DMS53 treated with DMSO at 0.1 percent for 48 hours (cell line): ENCODE measurements at regions not wholly inside any gene's neighbourhood (a gene's known extent, or its start where the extent isn't known, plus 50 kb on each side); places are given as distances from the start of the nearest gene placed in this dataset.
"Not testable (repeated sequence)": the region's sequence is repeated elsewhere in the genome, so short reads cannot be mapped to it uniquely, and the experiment has no call there.

Experiments
- DNase-seq: peaks from one replicate; lab custom pipeline; 2025; ENCODE audit not compliant: unreplicated experiment; lab: John Stamatoyannopoulos, UW

DNA sequence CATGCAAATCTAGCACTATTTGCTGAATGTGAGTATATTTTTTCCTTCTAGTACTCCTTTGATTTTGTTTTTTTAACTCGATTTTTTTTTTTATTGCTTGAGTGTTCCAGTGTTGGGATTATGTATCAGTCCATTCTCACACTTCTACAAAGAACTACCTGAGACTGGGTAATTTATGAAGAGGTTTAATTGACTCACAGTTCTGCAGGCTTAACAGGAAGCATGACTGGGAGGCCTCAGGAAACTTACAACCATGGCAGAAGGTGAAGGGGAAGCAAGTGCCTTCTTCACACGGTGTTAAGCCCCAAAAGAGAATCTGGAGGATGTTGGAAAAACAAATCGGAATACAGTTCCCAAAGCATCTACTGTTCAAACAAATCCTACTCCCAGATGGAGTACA is 69.1 kb downstream of the ZNF518B start:
- DNase-seq: not testable (repeated sequence)

DNA sequence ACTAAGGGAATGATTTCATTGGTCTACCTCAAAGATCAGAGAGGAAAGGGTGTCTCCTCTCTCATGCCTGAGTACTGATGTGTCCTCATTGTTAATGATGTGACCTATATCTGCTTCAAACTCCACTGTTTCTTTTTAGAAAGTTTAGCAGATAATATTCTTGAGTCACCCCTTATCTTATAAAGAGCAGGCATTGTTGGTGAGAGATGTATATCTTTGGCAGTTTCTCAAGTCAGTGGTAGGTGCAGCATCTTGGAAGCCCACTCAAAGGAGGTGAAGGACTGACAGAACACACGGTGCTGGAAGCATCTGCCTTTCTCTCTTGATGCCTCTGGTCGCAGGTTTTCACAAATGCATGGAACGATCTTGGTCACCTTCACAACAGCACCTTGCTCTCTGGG is 71.2 kb downstream of the ZNF518B start:
- DNase-seq: no peak

GRCh38 chr4:10384974-10385373 is 72.3 kb downstream of the ZNF518B start:
- DNase-seq: no peak

DNA sequence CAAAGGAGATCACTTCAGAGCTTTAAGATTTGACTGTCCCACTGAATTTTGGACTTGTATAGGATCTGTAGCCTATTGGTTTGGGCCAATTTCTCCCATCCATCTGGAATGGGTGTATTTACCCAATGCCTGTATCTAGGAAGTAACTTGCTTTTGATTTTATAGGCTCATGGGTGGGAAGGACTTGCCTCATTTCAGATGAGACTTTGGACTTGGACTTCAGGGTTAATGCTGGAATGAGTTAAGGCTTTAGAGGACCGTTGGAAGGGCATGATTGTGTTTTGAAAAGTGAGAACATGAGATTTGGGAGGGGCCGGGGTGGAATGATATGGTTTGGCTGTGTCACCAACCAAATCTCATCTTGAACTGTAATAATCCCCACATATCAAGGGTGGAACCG is 73.8 kb downstream of the ZNF518B start:
- DNase-seq: no peak

- not testable (repeated sequence) for DNase-seq
Measured at GRCh38 chr4:10382171-10382570, 75.1 kb downstream of the ZNF518B start.

DNA sequence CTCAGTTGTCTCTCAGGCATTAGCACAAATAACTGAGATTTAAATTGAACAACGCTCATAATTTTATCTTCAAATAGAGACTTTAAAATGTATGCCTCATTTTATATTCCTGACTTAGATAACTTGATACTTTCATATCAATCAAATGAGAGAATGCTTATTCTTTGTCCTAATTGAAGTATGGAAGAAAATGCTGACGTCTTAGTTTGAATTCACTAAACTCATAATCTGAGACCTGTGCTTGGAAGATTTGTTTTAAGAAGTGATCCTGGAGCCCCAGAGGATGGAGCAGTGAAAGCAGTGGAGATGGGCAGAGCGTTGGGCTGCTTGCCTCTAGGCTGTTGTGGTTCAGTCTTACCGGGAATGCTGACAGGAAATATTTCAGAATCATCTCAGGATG is 76.1 kb downstream of the ZNF518B start:
- no peak for DNase-seq

GRCh38 chr4:10380735-10381134 is 76.5 kb downstream of the ZNF518B start:
- DNase-seq: no peak

- no peak for DNase-seq
Measured at GRCh38 chr4:10371869-10372471, 85.3 kb downstream of the ZNF518B start.

- no peak for DNase-seq
Measured at GRCh38 chr4:10371121-10371520, 86.1 kb downstream of the ZNF518B start.

GRCh38 chr4:10369517-10369916 is 87.7 kb downstream of the ZNF518B start:
- no peak for DNase-seq

DNA sequence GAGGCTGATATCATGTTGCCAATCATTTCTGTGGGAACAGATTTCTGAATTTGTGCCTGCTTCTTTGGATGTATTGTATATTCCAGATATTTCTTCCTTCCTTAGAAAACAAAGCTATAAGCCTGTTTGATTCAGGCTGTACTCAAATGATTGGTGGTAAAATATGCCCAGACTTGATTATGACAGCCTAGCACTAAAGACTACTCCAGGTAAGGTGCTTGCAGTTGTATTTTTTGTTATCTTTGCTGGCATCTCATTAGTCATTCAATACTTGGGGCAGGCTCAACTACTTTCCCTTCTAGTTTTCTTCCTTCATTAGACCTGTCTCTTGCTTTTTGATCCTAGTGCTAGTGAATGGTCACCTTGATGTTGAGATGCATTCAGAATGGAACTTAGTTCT is 90.6 kb downstream of the ZNF518B start:
- DNase-seq: no peak

- DNase-seq: no peak
Measured at GRCh38 chr4:10364194-10364593, 93.0 kb downstream of the ZNF518B start.

GRCh38 chr4:10354746-10355145 is 102.5 kb downstream of the ZNF518B start:
- DNase-seq: no peak

DNA sequence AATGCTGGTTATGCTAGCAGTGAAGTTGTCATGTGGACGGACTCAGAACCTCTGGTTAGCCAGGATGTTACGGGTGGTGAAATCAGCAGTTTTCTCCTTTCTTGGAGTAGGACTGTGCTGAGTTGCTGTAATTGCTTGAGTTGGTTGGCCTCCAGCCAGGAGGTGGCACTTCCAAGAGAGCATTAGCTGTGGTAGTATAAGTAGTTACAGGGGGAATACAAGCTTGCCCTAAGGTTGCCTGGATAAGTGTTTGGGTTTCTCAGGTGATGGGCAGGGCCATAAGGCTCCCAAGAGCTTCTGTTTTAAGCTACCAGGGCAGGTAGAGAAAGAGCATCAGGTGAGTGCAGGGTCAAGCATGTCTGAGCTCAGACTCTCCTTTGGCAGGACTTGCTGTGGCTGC is 103.0 kb downstream of the ZNF518B start:
- DNase-seq: no peak

DNA sequence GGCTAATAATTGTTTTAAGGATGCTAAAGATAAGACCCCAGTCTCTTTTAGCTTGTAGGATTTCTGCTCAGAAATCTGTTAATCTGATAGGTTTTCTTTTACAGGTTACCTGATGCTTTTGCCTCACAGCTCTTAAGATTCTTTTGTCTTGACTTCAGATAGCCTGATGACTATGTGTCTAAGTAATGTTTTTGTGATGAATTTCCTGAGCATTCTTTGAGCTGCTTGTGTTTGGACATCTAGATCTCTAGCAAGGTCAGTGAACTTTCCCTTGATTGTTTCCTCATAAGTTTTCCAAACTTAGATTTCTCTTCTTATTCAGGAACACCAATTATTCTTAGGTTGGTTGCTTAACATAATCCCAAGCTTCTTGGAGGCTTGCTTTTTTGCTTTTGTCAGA is 104.1 kb downstream of the ZNF518B start:
- no peak for DNase-seq

DNA sequence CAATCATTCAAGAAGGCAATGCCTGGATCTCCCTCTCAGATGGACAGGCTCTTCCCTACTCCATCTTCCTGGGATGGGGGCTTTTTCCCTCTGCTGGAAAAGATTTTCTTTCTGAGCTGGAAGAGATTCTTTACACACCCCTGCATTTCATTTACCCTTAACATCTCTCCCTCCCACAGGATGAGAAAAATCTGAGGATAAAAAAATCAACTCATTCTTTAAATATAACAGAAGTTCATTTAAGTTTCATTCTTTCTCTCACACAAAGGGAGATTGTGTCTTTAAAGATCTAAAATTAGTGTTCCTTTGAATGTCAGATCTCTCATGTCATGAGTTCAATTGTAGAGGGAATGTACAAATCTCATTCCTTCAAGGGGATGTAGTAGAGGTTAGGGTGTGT is 109.0 kb downstream of the ZNF518B start:
- DNase-seq: no peak

DNA sequence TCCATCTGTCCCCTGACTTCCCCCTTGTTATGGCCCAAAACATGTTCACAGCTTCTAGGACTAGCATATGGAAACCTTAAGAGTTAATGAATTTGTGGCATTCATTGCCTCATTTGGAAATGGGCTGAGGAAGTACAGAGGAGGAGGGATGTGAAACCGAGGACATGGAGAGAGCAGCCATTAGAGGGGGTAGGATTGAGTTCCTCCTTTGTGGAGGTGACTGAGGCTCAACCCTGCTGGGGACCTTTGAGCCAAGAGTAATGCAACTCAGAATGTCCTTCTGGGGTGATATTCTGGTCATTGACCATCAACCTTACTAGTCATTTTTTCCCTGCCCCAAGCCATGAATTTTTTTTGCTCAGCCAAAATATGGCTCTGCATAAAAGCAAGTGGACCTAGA is 109.4 kb downstream of the ZNF518B start:
- no peak for DNase-seq

- no peak for DNase-seq
Measured at GRCh38 chr4:10347281-10347795, 109.9 kb downstream of the ZNF518B start.

- DNase-seq: no peak
Measured at GRCh38 chr4:10346023-10346422, 111.2 kb downstream of the ZNF518B start.

DNA sequence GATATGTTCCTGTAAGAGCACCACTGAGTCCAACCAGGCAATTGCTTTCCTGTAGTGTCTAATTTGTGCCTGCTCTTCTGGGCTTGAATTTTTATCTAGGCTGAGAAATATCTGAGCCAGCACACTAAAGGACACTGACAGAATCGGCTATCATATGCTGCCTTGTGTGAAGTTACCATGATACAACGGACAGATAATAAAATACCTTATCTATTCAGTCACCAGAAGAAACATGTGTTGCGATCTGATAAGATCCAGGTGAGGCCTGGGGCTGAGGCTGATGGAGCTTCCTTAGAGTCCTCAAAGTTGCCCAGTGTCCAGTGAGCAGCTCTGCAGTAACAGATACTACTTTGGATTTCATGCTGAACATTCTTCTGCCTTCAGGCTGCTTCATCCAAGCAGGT is 111.8 kb downstream of the ZNF518B start:
- no peak for DNase-seq

DNA sequence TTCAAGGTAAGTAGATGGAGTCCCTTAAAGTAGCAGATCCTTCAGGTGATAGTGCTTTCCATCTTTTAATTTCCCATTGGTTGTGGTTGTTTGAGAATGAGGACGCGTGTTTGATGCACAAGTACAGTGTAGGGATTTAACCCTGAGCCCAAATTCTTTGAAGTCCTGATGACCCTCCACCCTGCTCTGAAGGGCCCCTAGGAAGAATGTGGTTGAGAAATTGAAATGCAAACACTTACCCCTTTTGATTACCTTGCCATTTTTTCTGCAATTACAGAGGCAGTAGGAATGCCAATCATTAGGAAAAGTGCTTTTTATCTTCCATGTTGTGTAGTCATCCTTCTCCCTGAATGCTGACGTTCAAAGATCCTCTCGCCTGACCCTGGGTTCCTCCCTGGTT is 112.4 kb downstream of the ZNF518B start:
- DNase-seq: no peak

DNA sequence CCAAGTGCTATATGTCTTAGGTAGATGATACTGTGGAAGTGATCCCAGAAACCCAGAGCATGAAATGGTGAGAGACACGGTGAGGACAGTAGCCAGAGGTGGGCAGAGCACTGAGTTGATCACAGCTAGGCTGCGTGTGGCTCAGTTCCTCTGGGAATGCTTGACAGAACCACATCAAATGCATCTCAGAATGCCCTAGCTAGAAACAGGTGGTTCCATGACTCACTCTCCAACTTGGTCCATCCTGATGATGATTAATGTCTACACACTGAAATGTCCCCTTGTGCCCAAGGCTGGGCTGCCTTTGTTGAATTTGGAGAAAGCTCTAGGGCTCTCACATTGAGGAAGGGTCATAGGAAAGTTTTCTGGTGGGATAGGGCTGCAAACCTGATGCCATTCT is 113.6 kb downstream of the ZNF518B start:
- DNase-seq: no peak

GRCh38 chr4:10342866-10343265 is 114.4 kb downstream of the ZNF518B start:
- no peak for DNase-seq
